Stimulated activated CD4-positive, alpha-beta T cell treated with anti-CD3 and anti-CD28 coated beads, Interleukin-15, amount 100 ng/mL, for 24 hours (primary cell): ENCODE measurements at regions not wholly inside any gene's neighbourhood (a gene's known extent, or its start where the extent isn't known, plus 50 kb on each side); places are given as distances from the start of the nearest gene placed in this dataset.

ENCODE experiments used
- DNase-seq: peaks from one replicate; pipeline ENCODE4 v3.0.0-alpha.2; 2020

- no peak for DNase-seq
These were observed 102.9 kb upstream of the CCDC196 start for GRCh38 chr14:66383257-66383656.

- DNase-seq = no peak
These were observed 102.4 kb upstream of the CCDC196 start for GRCh38 chr14:66383771-66384170.

- DNase-seq = no peak
These were observed 97.7 kb upstream of the CCDC196 start for GRCh38 chr14:66388516-66388915.

GRCh38 chr14:66389481-66389880 lies 96.7 kb upstream of the CCDC196 start:
- no peak for DNase-seq

GRCh38 chr14:66395300-66395699 lies 90.9 kb upstream of the CCDC196 start:
- DNase-seq = no peak

- no peak for DNase-seq
These were observed 90.0 kb upstream of the CCDC196 start for GRCh38 chr14:66396164-66396563.

GRCh38 chr14:66398437-66398836 lies 87.7 kb upstream of the CCDC196 start:
- DNase-seq = peak; percentile 8

GRCh38 chr14:66401449-66402095 lies 84.6 kb upstream of the CCDC196 start:
- DNase-seq = no peak

GRCh38 chr14:66403183-66403582 lies 83.0 kb upstream of the CCDC196 start:
- no peak for DNase-seq

- no peak for DNase-seq
These were observed 82.1 kb upstream of the CCDC196 start for GRCh38 chr14:66404051-66404545.

GRCh38 chr14:66405158-66405557 lies 81.0 kb upstream of the CCDC196 start:
- DNase-seq = no peak

- DNase-seq = no peak
These were observed 72.3 kb upstream of the CCDC196 start for GRCh38 chr14:66413901-66414300.

- no peak for DNase-seq
These were observed 71.7 kb upstream of the CCDC196 start for GRCh38 chr14:66414511-66414910.

GRCh38 chr14:66420251-66421006 lies 65.7 kb upstream of the CCDC196 start:
- DNase-seq = no peak

- DNase-seq = no peak
These were observed 63.9 kb upstream of the CCDC196 start for GRCh38 chr14:66421990-66422946.

- no peak for DNase-seq
These were observed 60.8 kb upstream of the CCDC196 start for GRCh38 chr14:66425402-66425801.

- DNase-seq = no peak
These were observed 59.7 kb upstream of the CCDC196 start for GRCh38 chr14:66426451-66426850.

GRCh38 chr14:66432334-66432733 lies 53.8 kb upstream of the CCDC196 start:
- DNase-seq = no peak

GRCh38 chr14:66434464-66434863 lies 51.7 kb upstream of the CCDC196 start:
- no peak for DNase-seq

- DNase-seq = no peak
These were observed 50.5 kb upstream of the CCDC196 start for GRCh38 chr14:66435683-66436082.
